ENCODE measurements at regions not wholly inside any gene's neighbourhood (a gene's known extent, or its start where the extent isn't known, plus 50 kb on each side); places are given as distances from the start of the nearest gene placed in this dataset.
"Not testable (repeated sequence)": the region's sequence is repeated elsewhere in the genome, so short reads cannot be mapped to it uniquely, and the experiment has no call there.

DNA sequence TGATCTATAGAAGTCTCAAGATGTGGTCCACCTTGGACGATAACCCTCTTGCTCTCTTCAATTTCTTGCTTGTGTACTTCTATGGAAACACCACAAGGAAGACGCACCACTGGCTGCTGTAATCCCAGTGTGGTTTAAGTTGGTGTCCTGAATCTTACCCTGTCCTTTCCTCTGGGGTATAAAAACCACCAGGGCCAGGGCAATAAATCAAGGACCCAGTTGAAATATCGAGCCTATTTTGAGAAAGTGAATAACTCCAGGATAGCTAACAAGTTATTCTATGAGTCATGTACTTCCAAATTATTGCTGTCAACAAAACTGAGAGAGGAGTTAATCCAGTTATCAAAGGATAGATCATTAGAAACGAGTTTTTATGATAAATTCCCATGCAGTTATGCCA lies 137.0 kb downstream of the RND3 start:
- no peaks in the 10 kb centered on the region for H3K36me3 Mint-ChIP-seq (ENCODE audit: low read depth)
- no peaks in the 10 kb centered on the region for H3K4me1 Mint-ChIP-seq
- peaks cover 8% of the 10 kb centered on the region for H3K9me3 Mint-ChIP-seq
- no peaks in the 10 kb centered on the region for H3K27me3 Mint-ChIP-seq
- no peak overlapping the region for H3K4me3 Mint-ChIP-seq
- ATAC-seq (no peak), DNase-seq (no peak)
- H3K27ac Mint-ChIP-seq, result no peak overlapping the region

DNA sequence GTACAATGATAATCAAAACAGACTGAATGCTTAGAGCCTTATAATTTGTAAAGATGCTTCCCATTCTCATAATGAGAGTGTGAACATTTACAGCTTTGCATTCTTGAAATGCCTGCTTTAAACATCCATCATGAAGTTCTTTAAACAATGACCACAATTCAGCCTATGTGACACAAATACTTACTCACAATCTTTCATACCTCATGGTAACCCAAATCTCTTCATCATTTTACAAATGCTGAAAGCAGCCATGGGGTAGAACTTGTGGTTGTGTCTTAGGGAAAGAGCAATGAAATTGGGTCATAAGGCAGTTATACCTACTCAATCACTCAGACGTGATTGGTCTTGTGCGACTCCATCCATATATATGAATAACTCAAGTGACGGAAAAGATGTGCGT lies 140.7 kb downstream of the RND3 start:
- Mint-ChIP-seq H3K36me3 (ENCODE audit: low read depth) (no peaks in the 10 kb centered on the region), H3K4me3 (no peak overlapping the region), H3K4me1 (no peaks in the 10 kb centered on the region), H3K27ac (no peak overlapping the region), H3K9me3 (no peaks in the 10 kb centered on the region), H3K27me3 (no peaks in the 10 kb centered on the region)
- ATAC-seq, result no peak
- no peak for DNase-seq

DNA sequence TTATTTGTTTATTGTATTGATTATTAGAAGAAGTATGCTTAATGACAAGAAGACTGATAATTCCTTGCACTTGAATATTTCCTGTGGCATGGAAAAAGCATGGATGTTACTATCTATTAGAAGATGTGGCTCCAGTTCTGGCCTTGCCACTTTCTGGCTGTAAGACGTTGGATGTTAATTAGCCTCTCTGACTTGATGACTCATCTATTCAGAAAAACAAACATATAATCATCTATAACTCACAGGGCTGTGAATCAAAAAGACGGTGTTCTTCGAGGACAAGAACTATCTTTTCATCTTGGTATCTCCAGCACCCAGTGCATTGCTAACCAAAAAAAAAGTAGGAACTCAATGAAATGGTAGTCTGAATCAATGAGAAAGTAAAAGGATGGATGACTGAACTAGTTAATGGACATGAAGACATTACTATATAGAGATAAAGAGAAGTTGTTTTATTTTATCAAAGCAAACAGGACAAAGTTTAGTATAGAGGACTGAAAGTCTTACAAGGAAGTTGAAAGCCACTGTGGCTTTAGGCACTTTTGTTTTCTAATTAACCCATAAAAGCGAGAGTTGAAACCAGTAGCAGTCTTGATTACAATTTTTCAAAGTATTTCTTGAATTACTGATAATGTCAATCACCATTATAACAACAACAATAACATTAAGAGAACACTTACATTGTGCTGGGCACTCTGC lies 145.3 kb downstream of the RND3 start:
- no peaks in the 10 kb centered on the region for H3K4me1 Mint-ChIP-seq
- ATAC-seq (no peak), DNase-seq (no peak)
- H3K27ac Mint-ChIP-seq, result no peak overlapping the region
- no peaks in the 10 kb centered on the region for H3K36me3 Mint-ChIP-seq (ENCODE audit: low read depth)
- H3K27me3 Mint-ChIP-seq, result no peaks in the 10 kb centered on the region
- H3K9me3 Mint-ChIP-seq, result peaks cover 6% of the 10 kb centered on the region
- H3K4me3 Mint-ChIP-seq, result no peak overlapping the region

DNA sequence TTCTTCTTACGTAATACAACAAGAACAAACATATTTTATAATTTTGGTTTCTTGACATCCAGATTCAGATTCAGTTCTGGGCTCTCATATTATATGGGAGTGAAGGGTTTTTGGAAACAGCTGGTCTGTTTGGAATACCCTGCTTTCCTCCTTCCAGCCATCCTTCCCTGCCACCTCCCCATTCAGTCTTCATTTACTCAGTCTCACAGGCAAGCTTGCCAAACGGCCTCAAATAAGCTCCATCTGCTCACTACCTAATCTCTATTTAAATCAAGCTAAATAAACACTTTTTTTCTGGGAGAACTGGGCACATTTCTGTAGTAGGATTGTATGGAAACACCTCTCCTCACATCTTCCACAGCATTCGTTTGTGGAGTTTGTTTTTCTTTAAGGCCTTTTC lies 147.5 kb downstream of the RND3 start:
- H3K9me3 Mint-ChIP-seq, result peaks cover 6% of the 10 kb centered on the region
- no peaks in the 10 kb centered on the region for H3K4me1 Mint-ChIP-seq
- H3K4me3 Mint-ChIP-seq, result no peak overlapping the region
- ATAC-seq (no peak), DNase-seq (no peak)
- no peaks in the 10 kb centered on the region for H3K36me3 Mint-ChIP-seq (ENCODE audit: low read depth)
- no peak overlapping the region for H3K27ac Mint-ChIP-seq
- H3K27me3 Mint-ChIP-seq, result no peaks in the 10 kb centered on the region

DNA sequence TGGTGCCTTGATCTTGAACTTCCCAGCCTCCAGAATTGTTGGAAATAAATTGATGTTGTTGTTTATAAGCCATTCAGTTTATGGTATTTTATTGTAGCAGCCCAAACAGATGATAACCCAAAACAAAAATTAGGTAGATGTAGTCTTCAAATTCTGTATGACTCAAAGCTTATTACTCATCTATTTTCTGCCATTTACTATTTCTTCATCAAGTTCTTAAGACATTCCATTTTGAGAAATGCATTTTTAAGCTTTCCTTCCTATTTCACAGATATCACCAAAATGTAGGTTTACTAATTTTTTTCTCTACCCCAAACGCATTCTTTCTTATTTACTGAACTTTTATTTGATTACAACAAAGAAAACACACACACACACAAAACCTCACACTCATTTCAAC lies 148.2 kb downstream of the RND3 start:
- DNase-seq (no peak), ATAC-seq (no peak)
- Mint-ChIP-seq H3K4me1 (no peaks in the 10 kb centered on the region), H3K27me3 (no peaks in the 10 kb centered on the region), H3K4me3 (no peak overlapping the region), H3K9me3 (peaks cover 8% of the 10 kb centered on the region), H3K27ac (no peak overlapping the region), H3K36me3 (ENCODE audit: low read depth) (no peaks in the 10 kb centered on the region)

DNA sequence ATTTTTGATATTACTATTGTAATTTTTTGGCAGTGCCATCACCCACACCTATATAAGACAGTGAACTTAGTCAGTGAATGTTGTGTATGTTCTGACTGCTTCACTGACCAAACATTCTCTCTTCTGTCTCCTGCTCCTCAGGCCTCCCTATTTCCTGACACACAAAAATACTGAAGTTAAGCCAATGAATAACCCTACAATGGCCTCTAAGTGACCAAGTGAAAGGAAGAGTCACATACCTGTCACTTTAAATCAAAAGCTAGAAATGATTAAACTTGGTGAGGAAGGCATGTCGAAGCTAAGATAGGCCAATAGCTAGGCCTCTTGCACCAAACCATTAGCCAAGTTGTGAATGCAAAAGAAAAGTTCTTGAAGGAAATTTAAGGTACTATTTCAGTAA lies 151.9 kb downstream of the RND3 start:
- Mint-ChIP-seq H3K9me3 (peaks cover 16% of the 10 kb centered on the region), H3K27me3 (no peaks in the 10 kb centered on the region), H3K36me3 (ENCODE audit: low read depth) (no peaks in the 10 kb centered on the region), H3K4me1 (no peaks in the 10 kb centered on the region), H3K4me3 (no peak overlapping the region), H3K27ac (no peak overlapping the region)
- ATAC-seq (no peak), DNase-seq (no peak)

DNA sequence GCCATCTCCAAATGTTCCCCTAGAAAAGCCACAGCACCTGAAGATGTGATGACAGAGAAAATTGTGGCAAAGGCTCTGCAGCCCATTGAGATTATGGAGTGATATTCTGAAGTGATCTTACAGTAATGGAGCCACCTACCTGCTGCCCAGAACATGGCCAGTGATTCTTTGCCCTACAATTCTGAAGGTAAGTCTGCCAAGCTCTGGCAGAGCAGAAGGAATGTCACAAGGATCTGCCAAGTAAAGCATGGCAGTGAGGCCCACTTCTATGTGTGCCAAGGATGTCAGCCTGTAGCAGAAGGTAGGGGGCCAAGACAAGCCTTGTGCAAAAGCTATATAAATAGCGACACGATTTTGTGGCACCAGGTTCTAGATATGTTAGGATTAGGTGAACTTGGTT lies 155.1 kb downstream of the RND3 start:
- Mint-ChIP-seq H3K4me3 (no peak overlapping the region), H3K27me3 (no peaks in the 10 kb centered on the region), H3K27ac (no peak overlapping the region), H3K9me3 (peaks cover 18% of the 10 kb centered on the region), H3K36me3 (ENCODE audit: low read depth) (no peaks in the 10 kb centered on the region), H3K4me1 (no peaks in the 10 kb centered on the region)
- ATAC-seq, result no peak
- DNase-seq, result no peak

DNA sequence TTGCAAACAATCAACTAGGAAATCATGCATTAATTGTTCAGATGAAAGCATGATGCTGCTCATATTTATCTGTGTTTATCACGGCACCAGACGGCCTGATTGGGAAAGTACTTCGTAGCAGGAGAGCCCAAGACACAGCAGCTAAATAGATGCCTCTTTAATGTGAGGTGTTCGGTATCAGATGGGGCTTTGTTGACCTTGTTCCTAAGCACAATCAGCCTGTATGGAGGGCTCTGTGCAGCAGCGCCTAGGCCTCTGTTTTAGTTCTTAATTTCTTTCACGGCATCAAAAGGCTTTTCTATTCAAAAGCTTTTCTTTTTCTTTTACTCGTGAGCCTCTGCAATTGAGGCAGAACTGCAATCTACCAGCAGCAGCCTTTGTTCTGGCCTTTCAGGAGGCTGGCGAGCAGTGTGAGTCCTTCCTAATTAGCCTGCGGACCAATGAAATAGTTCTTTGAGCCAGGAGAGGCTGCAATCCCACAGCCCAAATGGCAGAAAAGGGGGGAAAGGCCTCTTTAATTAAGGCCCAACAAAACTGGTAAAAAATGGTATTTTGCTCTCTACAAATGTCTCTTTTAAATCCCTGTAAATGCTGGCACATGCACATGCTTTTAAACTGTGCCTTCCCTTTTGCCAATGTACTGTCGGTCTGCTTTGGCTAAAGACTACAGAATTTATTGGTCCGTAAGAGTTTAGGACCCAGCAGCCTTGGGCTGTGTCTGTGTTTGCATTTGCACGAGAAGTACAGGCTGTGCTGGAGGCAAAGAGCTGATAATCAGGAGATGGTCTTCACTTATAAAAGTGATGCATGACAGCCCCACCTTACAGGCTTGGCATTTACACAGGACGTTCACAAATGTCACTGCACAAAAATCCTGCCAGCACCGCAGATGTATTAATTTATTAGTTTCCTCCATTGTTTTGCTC lies 159.6 kb downstream of the RND3 start:
- Mint-ChIP-seq H3K9me3 (peaks cover 19% of the 10 kb centered on the region), H3K27me3 (no peaks in the 10 kb centered on the region), H3K4me1 (no peaks in the 10 kb centered on the region), H3K4me3 (no peak overlapping the region), H3K27ac (no peak overlapping the region), H3K36me3 (ENCODE audit: low read depth) (no peaks in the 10 kb centered on the region)
- no peak for DNase-seq
- no peak for ATAC-seq

DNA sequence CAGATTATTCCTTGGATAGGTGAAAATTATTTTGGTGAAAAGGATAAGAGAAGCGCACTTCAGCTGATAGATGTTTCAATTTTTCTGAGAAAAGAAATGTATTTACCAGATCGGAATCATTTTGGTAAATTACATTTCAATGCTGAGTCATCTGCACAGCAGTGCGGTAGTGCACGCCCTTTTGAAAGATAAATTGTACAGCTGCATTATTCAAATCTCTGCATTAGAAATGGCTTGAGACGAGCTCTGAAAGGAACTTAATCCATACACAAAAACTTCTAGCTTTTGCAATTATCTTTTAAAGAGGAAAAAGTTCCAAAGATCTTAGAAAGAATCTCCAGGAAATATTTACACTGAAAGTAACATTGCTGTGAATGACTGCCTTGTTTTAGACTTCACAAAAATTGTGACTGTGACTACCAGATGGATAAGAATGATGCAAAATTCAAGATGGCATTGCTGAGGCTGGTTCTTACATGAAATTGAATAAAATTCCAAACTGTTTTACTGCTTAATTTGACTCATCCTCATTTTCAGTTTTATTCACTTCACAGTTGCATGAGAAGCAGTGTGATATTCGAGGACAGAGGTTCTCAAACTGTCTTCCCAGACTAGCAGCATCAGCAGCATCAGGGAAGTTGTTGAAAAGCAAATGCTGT lies 161.7 kb downstream of the RND3 start:
- DNase-seq (no peak), ATAC-seq (no peak)
- Mint-ChIP-seq H3K9me3 (peaks cover 16% of the 10 kb centered on the region), H3K4me3 (no peak overlapping the region), H3K36me3 (ENCODE audit: low read depth) (no peaks in the 10 kb centered on the region), H3K4me1 (no peaks in the 10 kb centered on the region), H3K27ac (no peak overlapping the region), H3K27me3 (no peaks in the 10 kb centered on the region)

DNA sequence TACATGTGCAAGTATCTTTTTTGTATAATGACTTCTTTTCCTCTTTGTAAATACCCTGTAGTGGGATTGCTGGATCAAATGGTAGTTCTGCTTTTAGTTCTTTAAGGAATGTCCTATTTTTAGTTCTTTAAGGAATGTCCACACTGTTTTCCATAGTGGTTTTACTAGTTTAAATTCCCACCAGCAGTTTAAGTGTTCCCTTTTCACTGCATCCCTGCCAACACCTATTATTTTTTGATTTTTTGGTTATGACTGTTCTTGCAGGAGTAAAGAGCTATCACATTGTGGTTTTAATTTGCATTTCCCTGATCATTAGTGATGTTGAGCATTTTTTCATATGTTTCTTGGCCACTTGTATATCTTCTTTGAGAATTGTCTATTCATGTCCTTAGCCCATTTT lies 164.4 kb downstream of the RND3 start:
- not testable (repeated sequence) for ATAC-seq; DNase-seq; H3K4me1 Mint-ChIP-seq; H3K27me3 Mint-ChIP-seq; H3K9me3 Mint-ChIP-seq; H3K27ac Mint-ChIP-seq; H3K4me3 Mint-ChIP-seq; H3K36me3 Mint-ChIP-seq (ENCODE audit: low read depth)

DNA sequence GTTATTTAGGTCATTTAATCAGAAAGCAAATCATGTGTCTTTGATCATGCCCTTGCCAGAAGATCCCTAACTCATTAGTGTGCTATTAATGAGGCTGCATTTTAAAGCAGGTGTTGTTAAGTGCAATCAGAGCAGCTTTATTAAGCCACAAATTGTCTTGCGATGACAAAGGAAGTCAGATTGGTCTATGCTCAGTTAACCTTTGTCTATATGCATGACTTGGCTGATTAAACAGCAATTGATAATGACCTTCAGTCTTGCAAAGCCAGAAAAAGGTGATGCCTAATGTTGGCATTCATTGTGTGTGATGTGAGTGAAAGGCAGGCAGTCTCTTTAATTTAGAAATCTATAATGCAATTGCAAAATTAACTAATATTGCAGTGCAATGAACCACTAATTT lies 166.9 kb downstream of the RND3 start:
- H3K27me3 Mint-ChIP-seq, result no peaks in the 10 kb centered on the region
- ATAC-seq, result no peak

DNA sequence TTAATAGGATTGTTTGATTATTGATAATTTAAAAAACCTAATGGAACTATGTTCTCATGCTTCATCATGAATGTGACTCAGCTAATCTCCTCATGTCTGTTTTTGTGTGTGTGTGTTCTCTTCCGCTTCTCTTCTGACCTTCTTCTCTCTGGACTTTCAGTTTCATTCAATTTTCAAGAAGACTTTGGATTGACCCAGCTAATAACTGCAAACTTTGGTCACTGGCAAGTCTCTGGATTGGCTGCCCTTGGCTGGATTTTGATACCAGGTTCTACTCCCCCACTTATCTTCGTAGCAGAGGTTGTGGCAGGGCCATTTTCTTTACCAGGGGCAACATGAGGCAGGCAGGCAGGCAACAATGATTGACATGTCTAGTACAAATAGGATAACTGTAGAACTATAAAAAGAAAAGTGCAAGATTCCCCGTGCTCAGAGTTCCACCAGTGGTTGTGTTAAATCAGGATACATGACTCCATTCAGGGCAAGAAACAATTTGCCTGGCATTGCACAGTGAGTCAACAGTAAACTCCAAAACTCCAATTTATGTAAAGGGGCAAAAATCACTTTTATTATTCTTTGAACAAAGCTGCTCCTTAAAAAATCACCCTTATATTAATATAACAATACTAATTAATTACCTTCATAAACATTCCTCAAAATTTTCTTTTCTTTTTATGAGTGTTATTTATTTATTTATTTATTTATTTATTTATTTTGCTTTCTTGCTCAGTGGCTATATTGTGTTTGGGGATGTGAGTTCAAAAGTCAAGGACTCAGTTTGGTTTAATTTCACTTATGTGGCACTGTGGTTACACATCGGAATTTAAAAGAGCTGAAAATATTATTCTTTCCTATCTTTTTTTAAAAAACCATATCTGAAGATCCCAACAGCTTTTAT lies 167.6 kb downstream of the RND3 start:
- Mint-ChIP-seq H3K4me1 (no peaks in the 10 kb centered on the region), H3K4me3 (no peak overlapping the region), H3K27me3 (no peaks in the 10 kb centered on the region), H3K27ac (no peak overlapping the region), H3K9me3 (peaks cover 6% of the 10 kb centered on the region), H3K36me3 (ENCODE audit: low read depth) (no peaks in the 10 kb centered on the region)
- DNase-seq, result no peak
- ATAC-seq, result no peak

More for the DNA sequence above, 166.9 kb downstream of the RND3 start:
- Mint-ChIP-seq H3K27ac (no peak overlapping the region), H3K4me3 (no peak overlapping the region), H3K36me3 (ENCODE audit: low read depth) (no peaks in the 10 kb centered on the region), H3K9me3 (peaks cover 6% of the 10 kb centered on the region), H3K4me1 (no peaks in the 10 kb centered on the region)
- DNase-seq, result no peak

DNA sequence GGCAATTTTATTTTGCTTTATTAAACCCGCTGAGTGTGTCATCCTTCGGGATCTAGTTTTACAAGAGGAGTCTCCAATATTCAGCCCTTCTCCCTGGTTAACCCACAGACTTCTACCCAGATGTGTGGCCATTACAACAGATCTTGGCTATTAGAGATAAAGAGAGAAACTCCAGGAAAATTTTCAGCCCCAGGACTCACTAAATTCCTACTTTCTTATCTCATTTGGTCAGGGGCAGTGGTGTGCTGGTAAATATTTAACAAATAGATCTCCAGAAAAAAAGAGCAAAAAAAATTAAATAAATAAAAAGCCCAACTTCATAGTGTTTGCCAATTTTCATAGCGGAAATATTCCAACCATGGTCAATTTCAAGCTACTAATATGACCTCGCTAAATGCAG lies 168.4 kb downstream of the RND3 start:
- Mint-ChIP-seq H3K27ac (no peak overlapping the region), H3K4me3 (no peak overlapping the region), H3K4me1 (no peaks in the 10 kb centered on the region), H3K9me3 (peaks cover 12% of the 10 kb centered on the region), H3K27me3 (no peaks in the 10 kb centered on the region), H3K36me3 (ENCODE audit: low read depth) (no peaks in the 10 kb centered on the region)
- DNase-seq (no peak), ATAC-seq (no peak)

DNA sequence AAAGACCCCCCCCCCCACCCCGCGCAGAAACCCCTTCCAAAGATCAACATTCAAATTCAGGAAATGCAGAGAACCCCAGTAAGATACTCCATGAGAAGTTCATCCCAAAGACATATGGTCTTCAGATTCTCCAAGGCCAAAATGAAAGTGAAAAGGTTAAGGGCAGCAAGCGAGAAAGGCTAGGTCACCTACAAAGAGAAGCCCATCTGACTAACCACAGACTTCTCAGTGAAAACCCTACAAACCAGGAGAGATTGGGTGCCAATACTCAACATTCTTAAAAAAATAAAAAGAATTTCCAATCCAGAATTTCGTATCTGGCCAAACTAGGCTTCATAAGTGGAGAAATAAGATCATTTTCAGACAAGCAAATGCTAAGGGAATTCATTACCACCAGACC lies 175.2 kb downstream of the RND3 start:
- ATAC-seq (no peak), DNase-seq (no peak)
- Mint-ChIP-seq H3K36me3 (ENCODE audit: low read depth) (no peaks in the 10 kb centered on the region), H3K4me3 (no peak overlapping the region), H3K9me3 (peaks cover 13% of the 10 kb centered on the region), H3K4me1 (no peaks in the 10 kb centered on the region), H3K27ac (no peak overlapping the region), H3K27me3 (no peaks in the 10 kb centered on the region)
